CD4-positive, alpha-beta memory T cell (primary cell): ENCODE measurements at regions not wholly inside any gene's neighbourhood (a gene's known extent, or its start where the extent isn't known, plus 50 kb on each side); places are given as distances from the start of the nearest gene placed in this dataset.
A peak's percentile ranks its signal among the peaks of the same experiment; 100 is the strongest.

Experiments
- CTCF ChIA-PET: fragments of 350-600 bp; sonication (Branson Sonifier 250); formaldehyde crosslinking; loops from one replicate; lab custom pipeline; 2021; ENCODE audit warnings: inconsistent platforms; ENCODE audit not compliant: partially characterized antibody; lab: Charles Lee
- POLR2A ChIA-PET: fragments of 350-600 bp; sonication (Branson Sonifier 250); formaldehyde crosslinking; loops from one replicate; lab custom pipeline; 2021; ENCODE audit not compliant: partially characterized antibody; lab: Charles Lee
- DNase-seq, 5 donors: peaks; one replicate each; pipeline versions ENCODE4 v3.0.0 to v3.0.0-alpha.2; 2020 to 2022; ENCODE audit warnings: mixed read lengths in 1 of 5
- H3K27ac ChIP-seq: one replicate; pipeline ENCODE4 v1.7.0; 2013; ENCODE audit warnings: low read depth, low read length
- H3K27me3 ChIP-seq: 2 replicates; pipeline ENCODE4 v1.7.0; 2013; ENCODE audit warnings: mild to moderate bottlenecking, low read length, moderate library complexity; ENCODE audit not compliant: insufficient read depth
- H3K36me3 ChIP-seq: 2 replicates; pipeline ENCODE4 v1.7.0; 2013; ENCODE audit warnings: mild to moderate bottlenecking, low read length, moderate library complexity; ENCODE audit not compliant: insufficient read depth
- H3K4me1 ChIP-seq: 2 replicates; pipeline ENCODE4 v1.7.0; 2013; ENCODE audit warnings: mild to moderate bottlenecking, low read length, moderate library complexity; ENCODE audit not compliant: insufficient read depth
- H3K4me3 ChIP-seq, 2 donors: one replicate each; pipeline ENCODE4 v1.7.0; 2013; ENCODE audit warnings: low read length in 2 of 2, mild to moderate bottlenecking in 1 of 2
- H3K9me3 ChIP-seq, 2 donors: one replicate each; pipeline ENCODE4 v1.7.0; 2013; ENCODE audit warnings: low read length in 2 of 2, control low read depth in 1 of 2; ENCODE audit not compliant: control insufficient read depth in 1 of 2
- H3K27ac Mint-ChIP-seq, 7 donors: one replicate each; pipeline ENCODE4 v1.8.0; 2020 to 2021; ENCODE audit warnings: mixed read lengths in 7 of 7, mild to moderate bottlenecking in 6 of 7, inconsistent platforms in 3 of 7, moderate library complexity in 3 of 7
- H3K27me3 Mint-ChIP-seq, 2 donors: one replicate each; pipeline ENCODE4 v1.8.0; 2020 to 2021; ENCODE audit warnings: mixed read lengths in 2 of 2
- H3K36me3 Mint-ChIP-seq, 2 donors: one replicate each; pipeline ENCODE4 v1.8.0; 2020 to 2021; ENCODE audit warnings: mixed read lengths in 2 of 2, inconsistent platforms in 1 of 2, mild to moderate bottlenecking in 1 of 2
- H3K4me1 Mint-ChIP-seq, 4 donors: one replicate each; pipeline ENCODE4 v1.8.0; 2020 to 2021; ENCODE audit warnings: mixed read lengths in 4 of 4, mild to moderate bottlenecking in 1 of 4
- H3K4me3 Mint-ChIP-seq, 8 donors: one replicate each; pipeline ENCODE4 v1.8.0; 2020 to 2021; ENCODE audit warnings: mixed read lengths in 8 of 8, mild to moderate bottlenecking in 7 of 8, moderate library complexity in 6 of 8, inconsistent platforms in 3 of 8
- H3K9me3 Mint-ChIP-seq, 8 donors: one replicate each; pipeline ENCODE4 v1.8.0; 2020 to 2021; ENCODE audit warnings: mixed read lengths in 8 of 8, mild to moderate bottlenecking in 5 of 8, inconsistent platforms in 3 of 8, moderate library complexity in 1 of 8
- intact Hi-C: fragments of 100-400 bp; cut with micrococcal nuclease; formaldehyde crosslinking; loops from one replicate; pipeline ENCODE4 v1.15.1; 2023

GRCh38 chr6:45739058-45739457 is 276.6 kb downstream of the CLIC5 start:
- Histone ChIP-seq H3K4me3 (no peak overlapping the region), H3K9me3 (no peaks in the 10 kb centered on the region), H3K27ac (no peak overlapping the region), H3K4me1 (peaks cover 9% of the 10 kb centered on the region), H3K36me3 (no peaks in the 10 kb centered on the region), H3K27me3 (no peaks in the 10 kb centered on the region)
- ChIA-PET CTCF (no interaction called here), POLR2A (no interaction called here)
- intact Hi-C loops: no loop called here
- Mint-ChIP-seq H3K36me3 (no peaks in the 10 kb centered on the region), H3K27me3 (peaks cover 1 to 11% of the 10 kb centered on the region in 2 donors), H3K27ac (no peak overlapping the region), H3K9me3 (no peaks in the 10 kb centered on the region), H3K4me3 (no peak overlapping the region), H3K4me1 (peaks cover 11 to 22% (median 12%) of the 10 kb centered on the region in 4 donors)
- no peak for DNase-seq

GRCh38 chr6:45738057-45738455 is 277.6 kb downstream of the CLIC5 start:
- Histone ChIP-seq H3K4me3 (no peak overlapping the region), H3K4me1 (peaks cover 9% of the 10 kb centered on the region), H3K9me3 (no peaks in the 10 kb centered on the region), H3K27me3 (no peaks in the 10 kb centered on the region), H3K27ac (no peak overlapping the region), H3K36me3 (no peaks in the 10 kb centered on the region)
- H3K36me3 Mint-ChIP-seq: no peaks in the 10 kb centered on the region
- ChIA-PET CTCF (no interaction called here), POLR2A (no interaction called here)
- H3K9me3 Mint-ChIP-seq: no peaks in the 10 kb centered on the region
- no peak for DNase-seq
- peak overlapping the region in 1 of 7 donors; percentile 72 for H3K27ac Mint-ChIP-seq
- intact Hi-C loops: no loop called here
- H3K4me1 Mint-ChIP-seq: peaks cover 11 to 22% (median 12%) of the 10 kb centered on the region in 4 donors
- peak overlapping the region; percentile 39 to 81 (median 70) for H3K4me3 Mint-ChIP-seq
- H3K27me3 Mint-ChIP-seq: peaks cover 1 to 11% of the 10 kb centered on the region in 2 donors

GRCh38 chr6:45737331-45738056 is 278.2 kb downstream of the CLIC5 start:
- Histone ChIP-seq H3K4me3 (peak overlapping the region in 1 of 2 donors; percentile 18), H3K4me1 (peaks cover 9% of the 10 kb centered on the region), H3K9me3 (no peaks in the 10 kb centered on the region), H3K27me3 (no peaks in the 10 kb centered on the region), H3K27ac (no peak overlapping the region), H3K36me3 (no peaks in the 10 kb centered on the region)
- ChIA-PET POLR2A (no interaction called here), CTCF (no interaction called here)
- no peak for DNase-seq
- intact Hi-C loops: no loop called here
- Mint-ChIP-seq H3K4me1 (peaks cover 11 to 22% (median 12%) of the 10 kb centered on the region in 4 donors), H3K9me3 (no peaks in the 10 kb centered on the region), H3K36me3 (no peaks in the 10 kb centered on the region), H3K27me3 (peaks cover 1 to 11% of the 10 kb centered on the region in 2 donors), H3K4me3 (peak overlapping the region; percentile 39 to 81 (median 70)), H3K27ac (peak overlapping the region in 3 of 7 donors; percentile 2 to 72 (median 44))

DNA sequence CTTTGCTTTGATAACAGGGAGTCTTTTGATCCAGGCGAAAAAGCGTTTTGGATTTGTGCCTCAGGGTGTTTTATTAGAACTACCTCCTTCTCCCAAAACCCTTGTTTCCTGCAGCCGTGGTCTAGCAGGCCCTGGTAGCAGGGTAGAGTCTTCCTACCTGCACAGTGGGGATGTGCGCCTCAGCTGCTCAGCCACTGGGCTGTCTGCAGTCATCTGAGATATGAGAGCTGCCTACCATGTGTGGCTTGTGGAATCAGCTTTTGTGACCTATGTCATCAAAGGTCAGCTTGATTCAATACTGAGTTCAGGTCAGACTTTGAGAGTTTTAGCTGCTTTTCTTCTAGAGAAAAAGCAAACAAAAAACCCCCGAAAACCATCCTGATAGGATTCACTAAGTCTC is 279.5 kb downstream of the CLIC5 start:
- CTCF ChIA-PET: interaction anchor here (0.6 kb wide), 1 partner anchor 434 kb away, joined by 3 read pairs; no protein-coding TSS in a partner anchor

DNA sequence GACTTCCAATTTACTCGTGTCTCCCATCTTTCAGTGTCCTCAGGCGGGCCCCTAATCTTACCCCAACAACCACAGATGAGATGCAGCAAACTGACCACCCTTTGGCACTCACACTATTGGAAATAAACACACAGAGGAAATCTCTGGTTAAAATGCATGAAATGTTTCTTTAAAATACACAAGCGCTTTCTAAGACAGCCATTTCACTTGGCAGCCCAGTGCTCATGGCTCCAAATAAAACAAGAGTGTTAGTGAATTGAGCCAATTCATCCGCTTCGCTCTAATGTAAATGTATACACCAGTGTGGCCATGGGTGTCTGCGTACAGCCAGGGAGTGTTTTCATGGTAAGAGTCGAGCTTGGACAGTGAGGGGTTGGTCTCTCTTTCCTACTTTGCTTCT is 282.9 kb downstream of the CLIC5 start:
- Mint-ChIP-seq H3K36me3 (no peaks in the 10 kb centered on the region), H3K4me3 (no peak overlapping the region), H3K27me3 (peaks cover under 1 to 11% of the 10 kb centered on the region in 2 donors), H3K27ac (no peak overlapping the region), H3K9me3 (no peaks in the 10 kb centered on the region), H3K4me1 (peaks cover 5 to 7% (median 6%) of the 10 kb centered on the region in 4 donors)
- Histone ChIP-seq H3K9me3 (no peaks in the 10 kb centered on the region), H3K4me3 (no peak overlapping the region), H3K4me1 (peaks cover 6% of the 10 kb centered on the region), H3K27ac (no peak overlapping the region), H3K27me3 (no peaks in the 10 kb centered on the region), H3K36me3 (no peaks in the 10 kb centered on the region)
- intact Hi-C loops: no loop called here
- ChIA-PET CTCF (no interaction called here), POLR2A (no interaction called here)
- DNase-seq: no peak

More for the DNA sequence above, 279.5 kb downstream of the CLIC5 start:
- Histone ChIP-seq H3K4me3 (no peak overlapping the region), H3K27ac (no peak overlapping the region), H3K9me3 (no peaks in the 10 kb centered on the region), H3K36me3 (no peaks in the 10 kb centered on the region), H3K4me1 (peaks cover 9% of the 10 kb centered on the region), H3K27me3 (no peaks in the 10 kb centered on the region)
- H3K36me3 Mint-ChIP-seq: no peaks in the 10 kb centered on the region
- no peaks in the 10 kb centered on the region for H3K9me3 Mint-ChIP-seq
- intact Hi-C loops: no loop called here
- H3K4me3 Mint-ChIP-seq: no peak overlapping the region
- H3K27me3 Mint-ChIP-seq: peaks cover 1 to 11% of the 10 kb centered on the region in 2 donors
- H3K27ac Mint-ChIP-seq: no peak overlapping the region
- POLR2A ChIA-PET: no interaction called here
- peaks cover 9 to 13% (median 11%) of the 10 kb centered on the region in 4 donors for H3K4me1 Mint-ChIP-seq
- DNase-seq: no peak

DNA sequence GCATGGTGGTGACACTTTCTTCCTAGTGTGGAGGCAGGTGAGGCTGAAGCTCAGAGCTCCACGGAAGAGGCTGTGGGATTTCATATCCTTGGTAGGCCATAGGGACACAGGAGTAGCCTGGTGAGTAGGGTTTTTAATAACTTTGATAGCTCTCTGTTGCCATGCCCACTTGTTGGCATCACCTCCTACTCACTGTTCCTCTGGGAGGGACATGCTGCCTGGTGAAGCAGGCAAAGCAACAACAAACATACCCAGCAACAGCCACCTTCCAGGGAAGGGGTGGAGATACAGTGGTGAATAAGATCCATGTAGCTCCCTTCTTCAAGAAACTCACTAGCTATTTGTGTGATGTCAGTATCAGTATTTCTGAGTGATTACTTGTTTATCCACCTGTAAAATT is 285.4 kb downstream of the CLIC5 start:
- Mint-ChIP-seq H3K36me3 (no peaks in the 10 kb centered on the region), H3K27ac (no peak overlapping the region)

DNA sequence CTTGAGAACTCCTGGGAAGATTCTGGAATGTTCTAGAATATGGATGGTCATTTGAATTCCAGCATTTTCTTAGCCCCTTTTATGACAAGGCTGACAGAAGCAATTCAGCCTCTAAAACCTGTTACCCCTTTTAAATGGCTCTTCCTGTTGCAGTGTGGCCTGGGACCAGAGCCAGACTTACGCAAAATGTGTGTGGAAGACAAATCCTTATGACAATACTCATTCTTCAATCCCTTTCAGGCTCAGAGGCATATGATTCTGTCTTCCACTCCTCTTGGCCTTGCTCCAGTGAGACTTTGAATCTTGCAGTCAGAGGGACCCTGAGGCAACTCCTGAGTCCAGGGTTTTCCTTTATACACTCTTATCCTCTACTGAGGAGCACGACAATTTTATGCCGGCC is 287.0 kb downstream of the CLIC5 start:
- Mint-ChIP-seq H3K36me3 (no peaks in the 10 kb centered on the region), H3K4me1 (no peaks in the 10 kb centered on the region), H3K4me3 (no peak overlapping the region), H3K9me3 (peaks cover 0 to 1% (median 0%) of the 10 kb centered on the region in 8 donors), H3K27ac (no peak overlapping the region), H3K27me3 (no peaks in the 10 kb centered on the region)
- Histone ChIP-seq H3K9me3 (no peaks in the 10 kb centered on the region), H3K27ac (no peak overlapping the region), H3K4me1 (no peaks in the 10 kb centered on the region), H3K4me3 (no peak overlapping the region), H3K36me3 (no peaks in the 10 kb centered on the region), H3K27me3 (no peaks in the 10 kb centered on the region)
- intact Hi-C loops: no loop called here
- DNase-seq: no peak
- POLR2A ChIA-PET: no interaction called here
- CTCF ChIA-PET: no interaction called here

More for the DNA sequence above, 285.4 kb downstream of the CLIC5 start:
- intact Hi-C loops: no loop called here
- Histone ChIP-seq H3K27ac (no peak overlapping the region), H3K4me3 (no peak overlapping the region), H3K4me1 (no peaks in the 10 kb centered on the region), H3K9me3 (no peaks in the 10 kb centered on the region), H3K36me3 (no peaks in the 10 kb centered on the region), H3K27me3 (no peaks in the 10 kb centered on the region)
- Mint-ChIP-seq H3K4me3 (no peak overlapping the region), H3K27me3 (no peaks in the 10 kb centered on the region), H3K4me1 (no peaks in the 10 kb centered on the region), H3K9me3 (no peaks in the 10 kb centered on the region)
- CTCF ChIA-PET: no interaction called here
- POLR2A ChIA-PET: no interaction called here
- DNase-seq: no peak
